OCI-LY3 (cell line): ENCODE measurements at regions not wholly inside any gene's neighbourhood (a gene's known extent, or its start where the extent isn't known, plus 50 kb on each side); places are given as distances from the start of the nearest gene placed in this dataset.

Source experiments
- H2AFZ ChIP-seq: fragments of 200-600, 300-600 bp; shearing (Covaris generic); 2 replicates; pipeline ENCODE4 v1.6.0; 2014; ENCODE audit warnings: antibody characterized with exemption, low read depth, low read length
- H3K27ac ChIP-seq: fragments of 200-600, 300-600 bp; sonication (generic); 2 replicates; pipeline ENCODE4 v1.5.1; 2014; ENCODE audit warnings: mild to moderate bottlenecking, low read length, moderate library complexity, mixed read lengths
- H3K27me3 ChIP-seq: fragments of 200-600, 300-600 bp; sonication (generic); 2 replicates; pipeline ENCODE4 v1.6.1; 2014; ENCODE audit warnings: low read depth, low read length, mixed read lengths
- H3K36me3 ChIP-seq: fragments of 200-600, 300-600 bp; sonication (generic); replicated peaks from 2 replicates; pipeline ENCODE3; 2014; ENCODE audit warnings: low read depth, low read length, mixed read lengths
- H3K4me1 ChIP-seq: fragments of 300-600, 200-600 bp; sonication (generic); 2 replicates; pipeline ENCODE4 v1.6.1; 2014; ENCODE audit warnings: low read length, mixed read lengths
- H3K4me2 ChIP-seq: fragments of 200-600, 300-600 bp; sonication (generic); 2 replicates; pipeline ENCODE4 v1.6.1; 2014; ENCODE audit warnings: low read length, mixed read lengths
- H3K4me3 ChIP-seq: fragments of 300-600, 200-600 bp; sonication (generic); 2 replicates; pipeline ENCODE4 v1.5.1; 2014; ENCODE audit warnings: antibody characterized with exemption, mild to moderate bottlenecking, low read length, moderate library complexity
- H3K79me2 ChIP-seq: fragments of 300-600, 200-600 bp; shearing (Covaris generic); 2 replicates; pipeline ENCODE4 v1.6.1; 2014; ENCODE audit warnings: mild to moderate bottlenecking, low read length, mixed read lengths
- H3K9ac ChIP-seq: fragments of 300-600, 200-600 bp; shearing (Covaris generic); 2 replicates; pipeline ENCODE4 v1.6.0; 2014; ENCODE audit warnings: mild to moderate bottlenecking, low read length, moderate library complexity
- H3K9me3 ChIP-seq: fragments of 200-600, 300-600 bp; shearing (Covaris generic); 2 replicates; pipeline ENCODE4 v1.6.1; 2014; ENCODE audit warnings: low read length, mixed read lengths; ENCODE audit not compliant: insufficient read depth
- H4K20me1 ChIP-seq: fragments of 200-600, 300-600 bp; sonication (generic); 2 replicates; pipeline ENCODE4 v1.6.1; 2016; ENCODE audit warnings: low read length, mixed read lengths; ENCODE audit not compliant: insufficient read depth
- EZH2phosphoT487 ChIP-seq: fragments of 200-600 bp; shearing (Covaris generic); IDR thresholded peaks from 2 replicates; pipeline ENCODE4 v1.6.1; 2018; ENCODE audit warnings: antibody characterized with exemption, mixed run types, low read depth
- TF ChIP-seq, protein P1 (sequence below): fragments of 200-600, 300-600 bp; sonication (generic); IDR thresholded peaks from 2 replicates; pipeline ENCODE4 v1.5.1; 2014; ENCODE audit warnings: antibody characterized with exemption, low read length, low read depth

GRCh38 chr4:167431371-167431770 lies 197.1 kb upstream of the SPOCK3 start:
- Histone ChIP-seq H3K4me2 (no peak overlapping the region), H3K27me3 (no peaks in the 10 kb centered on the region), H3K27ac (no peak overlapping the region), H2AFZ (no peak overlapping the region), H3K9ac (no peak overlapping the region), H3K36me3 (no peaks in the 10 kb centered on the region), H3K4me3 (no peak overlapping the region), H3K79me2 (no peaks in the 10 kb centered on the region), H3K9me3 (peaks cover 4% of the 10 kb centered on the region; the same call in 1 of the 2 replicates), H4K20me1 (no peaks in the 10 kb centered on the region), H3K4me1 (no peaks in the 10 kb centered on the region)
- no peak for TF ChIP-seq EZH2phosphoT487
- TF ChIP-seq, protein P1, sequence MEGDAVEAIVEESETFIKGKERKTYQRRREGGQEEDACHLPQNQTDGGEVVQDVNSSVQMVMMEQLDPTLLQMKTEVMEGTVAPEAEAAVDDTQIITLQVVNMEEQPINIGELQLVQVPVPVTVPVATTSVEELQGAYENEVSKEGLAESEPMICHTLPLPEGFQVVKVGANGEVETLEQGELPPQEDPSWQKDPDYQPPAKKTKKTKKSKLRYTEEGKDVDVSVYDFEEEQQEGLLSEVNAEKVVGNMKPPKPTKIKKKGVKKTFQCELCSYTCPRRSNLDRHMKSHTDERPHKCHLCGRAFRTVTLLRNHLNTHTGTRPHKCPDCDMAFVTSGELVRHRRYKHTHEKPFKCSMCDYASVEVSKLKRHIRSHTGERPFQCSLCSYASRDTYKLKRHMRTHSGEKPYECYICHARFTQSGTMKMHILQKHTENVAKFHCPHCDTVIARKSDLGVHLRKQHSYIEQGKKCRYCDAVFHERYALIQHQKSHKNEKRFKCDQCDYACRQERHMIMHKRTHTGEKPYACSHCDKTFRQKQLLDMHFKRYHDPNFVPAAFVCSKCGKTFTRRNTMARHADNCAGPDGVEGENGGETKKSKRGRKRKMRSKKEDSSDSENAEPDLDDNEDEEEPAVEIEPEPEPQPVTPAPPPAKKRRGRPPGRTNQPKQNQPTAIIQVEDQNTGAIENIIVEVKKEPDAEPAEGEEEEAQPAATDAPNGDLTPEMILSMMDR = no peak

DNA sequence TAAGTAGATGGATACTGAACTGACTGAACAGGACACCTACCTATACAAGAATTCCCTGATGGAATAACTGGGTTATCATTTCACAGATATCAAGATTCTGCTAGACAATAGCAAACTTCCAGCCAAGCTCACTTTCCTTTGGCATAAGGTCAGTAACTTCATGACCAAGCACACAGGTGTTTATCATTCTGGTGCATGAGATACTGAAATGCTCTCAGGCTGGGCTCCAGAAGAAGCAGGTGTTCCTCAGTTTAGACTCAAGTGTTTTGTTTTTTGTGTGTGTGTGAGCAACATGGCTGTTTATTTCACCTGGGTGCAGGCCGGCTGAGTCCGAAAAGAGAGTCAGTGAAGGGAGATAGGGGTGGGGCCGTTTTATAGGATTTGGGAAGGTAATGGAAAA lies 201.5 kb upstream of the SPOCK3 start:
- Histone ChIP-seq H3K4me2 (no peak overlapping the region), H3K27ac (no peak overlapping the region), H4K20me1 (no peaks in the 10 kb centered on the region), H3K79me2 (no peaks in the 10 kb centered on the region), H3K27me3 (no peaks in the 10 kb centered on the region), H3K9me3 (peaks cover 4% of the 10 kb centered on the region; the same call in 1 of the 2 replicates), H3K4me3 (no peak overlapping the region), H2AFZ (no peak overlapping the region), H3K9ac (no peak overlapping the region), H3K4me1 (no peaks in the 10 kb centered on the region), H3K36me3 (no peaks in the 10 kb centered on the region)
- no peak for TF ChIP-seq EZH2phosphoT487
- TF ChIP-seq, protein P1 = no peak

GRCh38 chr4:167443841-167444240 lies 209.5 kb upstream of the SPOCK3 start:
- Histone ChIP-seq H3K4me2 (no peak overlapping the region), H2AFZ (no peak overlapping the region), H3K36me3 (no peaks in the 10 kb centered on the region), H3K4me3 (no peak overlapping the region), H4K20me1 (no peaks in the 10 kb centered on the region), H3K9ac (no peak overlapping the region), H3K79me2 (no peaks in the 10 kb centered on the region), H3K9me3 (no peaks in the 10 kb centered on the region), H3K27ac (no peak overlapping the region), H3K27me3 (no peaks in the 10 kb centered on the region), H3K4me1 (no peaks in the 10 kb centered on the region)
- TF ChIP-seq, protein P1 = no peak
- no peak for TF ChIP-seq EZH2phosphoT487

GRCh38 chr4:167452922-167453430 lies 218.7 kb upstream of the SPOCK3 start:
- Histone ChIP-seq H3K27ac (no peak overlapping the region), H3K4me3 (no peak overlapping the region), H3K79me2 (no peaks in the 10 kb centered on the region), H3K4me2 (no peak overlapping the region), H3K9ac (no peak overlapping the region), H3K9me3 (no peaks in the 10 kb centered on the region), H2AFZ (no peak overlapping the region), H4K20me1 (no peaks in the 10 kb centered on the region), H3K36me3 (no peaks in the 10 kb centered on the region), H3K27me3 (no peaks in the 10 kb centered on the region), H3K4me1 (no peaks in the 10 kb centered on the region)
- TF ChIP-seq EZH2phosphoT487 = no peak
- TF ChIP-seq, protein P1 = no peak
